Neural progenitor cell (in vitro differentiated cells): ENCODE measurements at regions not wholly inside any gene's neighbourhood (a gene's known extent, or its start where the extent isn't known, plus 50 kb on each side); places are given as distances from the start of the nearest gene placed in this dataset.

Experiments
- DNase-seq: peaks from one replicate; pipeline ENCODE4 v3.0.0-alpha.2; 2016; ENCODE audit warnings: low spot score
- H2AFZ ChIP-seq: fragments of 200-600 bp; sonication (generic); replicated peaks from 2 replicates; pipeline ENCODE4 v1.6.1; 2016; ENCODE audit warnings: antibody characterized with exemption
- H3F3A ChIP-seq: fragments of 200-600 bp; sonication (generic); 2 replicates; pipeline ENCODE4 v1.6.1; 2016; ENCODE audit warnings: antibody characterized with exemption, low read depth
- H3K27ac ChIP-seq: fragments of 200-600 bp; sonication (generic); 2 replicates; pipeline ENCODE4 v1.5.1; 2016; ENCODE audit warnings: mild to moderate bottlenecking
- H3K27me3 ChIP-seq: fragments of 200-600 bp; sonication (generic); 2 replicates; pipeline ENCODE4 v1.6.1; 2016; ENCODE audit warnings: mild to moderate bottlenecking, moderate library complexity
- H3K36me3 ChIP-seq: fragments of 200-600 bp; sonication (generic); 2 replicates; pipeline ENCODE4 v1.5.1; 2016
- H3K4me1 ChIP-seq: fragments of 200-600 bp; sonication (generic); 2 replicates; pipeline ENCODE4 v1.6.1; 2016; ENCODE audit warnings: mixed run types
- H3K4me2 ChIP-seq: fragments of 200-600 bp; sonication (generic); 2 replicates; pipeline ENCODE4 v1.6.1; 2016
- H3K4me3 ChIP-seq: fragments of 200-600 bp; sonication (generic); 2 replicates; pipeline ENCODE4 v1.5.1; 2016
- H3K79me2 ChIP-seq: fragments of 200-600 bp; sonication (generic); 2 replicates; pipeline ENCODE4 v1.6.1; 2016; ENCODE audit warnings: low read depth
- H3K9ac ChIP-seq: fragments of 200-600 bp; sonication (generic); 2 replicates; pipeline ENCODE4 v1.6.1; 2016
- H3K9me3 ChIP-seq: fragments of 200-600 bp; sonication (generic); 2 replicates; pipeline ENCODE4 v1.5.1; 2016; ENCODE audit warnings: low read depth
- H4K20me1 ChIP-seq: fragments of 200-600 bp; sonication (generic); 2 replicates; pipeline ENCODE4 v1.6.1; 2016; ENCODE audit warnings: low read depth
- H3K27ac Mint-ChIP-seq: 3 replicates; pipeline ENCODE4 v1.8.0; 2021; ENCODE audit warnings: mixed read lengths
- H3K27me3 Mint-ChIP-seq: 2 replicates; pipeline ENCODE4 v1.8.0; 2022; ENCODE audit warnings: low read depth, mild to moderate bottlenecking, inconsistent platforms, moderate library complexity, mixed read lengths; ENCODE audit not compliant: insufficient read depth
- H3K36me3 Mint-ChIP-seq: 3 replicates; pipeline ENCODE4 v1.8.0; 2021; ENCODE audit warnings: mixed read lengths
- H3K4me1 Mint-ChIP-seq: 3 replicates; pipeline ENCODE4 v1.8.0; 2021; ENCODE audit warnings: mixed read lengths
- H3K4me3 Mint-ChIP-seq: 3 replicates; pipeline ENCODE4 v1.8.0; 2021; ENCODE audit warnings: mild to moderate bottlenecking, moderate library complexity, mixed read lengths
- H3K9me3 Mint-ChIP-seq: 3 replicates; pipeline ENCODE4 v1.8.0; 2020; ENCODE audit warnings: mixed read lengths
- CTCF ChIP-seq: fragments of 200-600 bp; sonication (generic); IDR thresholded peaks from 2 replicates; pipeline ENCODE4 v1.5.1; 2017; ENCODE audit warnings: antibody characterized with exemption, mild to moderate bottlenecking
- EZH2 ChIP-seq: fragments of 200-600 bp; sonication (generic); IDR thresholded peaks from 2 replicates; pipeline ENCODE4 v1.6.1; 2017; ENCODE audit warnings: antibody characterized with exemption, mild to moderate bottlenecking, moderate library complexity
- EZH2phosphoT487 ChIP-seq: fragments of 200-600 bp; sonication (generic); IDR thresholded peaks from 2 replicates; pipeline ENCODE4 v1.6.1; 2017; ENCODE audit warnings: antibody characterized with exemption

GRCh38 chr15:56816781-56817180 is 83.5 kb upstream of the ZNF280D start:
- TF ChIP-seq EZH2 (no peak), CTCF (no peak), EZH2phosphoT487 (no peak)
- H3K27me3 Mint-ChIP-seq = no peaks in the 10 kb centered on the region
- no peak overlapping the region for H3K27ac Mint-ChIP-seq
- no peak overlapping the region for H3K4me3 Mint-ChIP-seq
- H3K9ac ChIP-seq = no peak overlapping the region
- H3K27me3 ChIP-seq = no peaks in the 10 kb centered on the region
- H3K79me2 ChIP-seq = no peaks in the 10 kb centered on the region
- peaks cover 25% of the 10 kb centered on the region for H3K4me1 Mint-ChIP-seq
- no peaks in the 10 kb centered on the region for H3K36me3 Mint-ChIP-seq
- no peaks in the 10 kb centered on the region for H3F3A ChIP-seq
- H3K4me3 ChIP-seq = no peak overlapping the region
- no peak overlapping the region for H2AFZ ChIP-seq
- H3K9me3 ChIP-seq = no peaks in the 10 kb centered on the region
- no peak overlapping the region for H3K27ac ChIP-seq
- no peaks in the 10 kb centered on the region for H3K9me3 Mint-ChIP-seq
- H3K4me1 ChIP-seq = peaks cover 7% of the 10 kb centered on the region
- no peaks in the 10 kb centered on the region for H3K36me3 ChIP-seq
- no peak for DNase-seq
- H3K4me2 ChIP-seq = no peak overlapping the region
- no peaks in the 10 kb centered on the region for H4K20me1 ChIP-seq

- Histone ChIP-seq H3K4me1 (peaks cover 7% of the 10 kb centered on the region), H3K27me3 (no peaks in the 10 kb centered on the region), H3K4me2 (no peak overlapping the region), H2AFZ (no peak overlapping the region), H3K79me2 (no peaks in the 10 kb centered on the region), H4K20me1 (no peaks in the 10 kb centered on the region), H3K27ac (no peak overlapping the region), H3K36me3 (no peaks in the 10 kb centered on the region), H3K9ac (no peak overlapping the region), H3K9me3 (no peaks in the 10 kb centered on the region), H3K4me3 (no peak overlapping the region), H3F3A (no peaks in the 10 kb centered on the region)
- Mint-ChIP-seq H3K36me3 (no peaks in the 10 kb centered on the region), H3K27me3 (no peaks in the 10 kb centered on the region), H3K27ac (no peak overlapping the region), H3K4me1 (peaks cover 26% of the 10 kb centered on the region), H3K4me3 (no peak overlapping the region), H3K9me3 (no peaks in the 10 kb centered on the region)
- TF ChIP-seq EZH2 (no peak), CTCF (no peak), EZH2phosphoT487 (no peak)
- no peak for DNase-seq
Observed at GRCh38 chr15:56815247-56815646, 81.9 kb upstream of the ZNF280D start.

- H3K9me3 Mint-ChIP-seq = peaks cover 3% of the 10 kb centered on the region
- Histone ChIP-seq H2AFZ (no peak overlapping the region), H3F3A (no peaks in the 10 kb centered on the region), H3K27ac (no peak overlapping the region), H3K9ac (no peak overlapping the region), H3K27me3 (no peaks in the 10 kb centered on the region), H3K4me1 (peaks cover 7% of the 10 kb centered on the region), H3K9me3 (no peaks in the 10 kb centered on the region), H3K4me3 (no peak overlapping the region), H4K20me1 (no peaks in the 10 kb centered on the region), H3K4me2 (no peak overlapping the region), H3K79me2 (no peaks in the 10 kb centered on the region), H3K36me3 (no peaks in the 10 kb centered on the region)
- no peaks in the 10 kb centered on the region for H3K36me3 Mint-ChIP-seq
- peaks cover 26% of the 10 kb centered on the region for H3K4me1 Mint-ChIP-seq
- no peak overlapping the region for H3K4me3 Mint-ChIP-seq
- no peaks in the 10 kb centered on the region for H3K27me3 Mint-ChIP-seq
- DNase-seq = no peak
- TF ChIP-seq EZH2 (no peak), EZH2phosphoT487 (no peak), CTCF (no peak)
- H3K27ac Mint-ChIP-seq = no peak overlapping the region
Observed at GRCh38 chr15:56814429-56814828, 81.1 kb upstream of the ZNF280D start.

- no peaks in the 10 kb centered on the region for H3K79me2 ChIP-seq
- H3K36me3 ChIP-seq = no peaks in the 10 kb centered on the region
- H3K4me3 ChIP-seq = no peak overlapping the region
- H3F3A ChIP-seq = no peaks in the 10 kb centered on the region
- peaks cover 26% of the 10 kb centered on the region for H3K4me1 Mint-ChIP-seq
- H3K27ac ChIP-seq = no peak overlapping the region
- H3K4me2 ChIP-seq = no peak overlapping the region
- H3K9me3 Mint-ChIP-seq = peaks cover 6% of the 10 kb centered on the region
- no peaks in the 10 kb centered on the region for H3K27me3 Mint-ChIP-seq
- no peaks in the 10 kb centered on the region for H3K9me3 ChIP-seq
- peaks cover 7% of the 10 kb centered on the region for H3K4me1 ChIP-seq
- TF ChIP-seq EZH2 (no peak), CTCF (no peak), EZH2phosphoT487 (no peak)
- DNase-seq = no peak
- H3K36me3 Mint-ChIP-seq = no peaks in the 10 kb centered on the region
- no peak overlapping the region for H2AFZ ChIP-seq
- no peaks in the 10 kb centered on the region for H4K20me1 ChIP-seq
- no peak overlapping the region for H3K4me3 Mint-ChIP-seq
- no peak overlapping the region for H3K27ac Mint-ChIP-seq
- H3K27me3 ChIP-seq = no peaks in the 10 kb centered on the region
- no peak overlapping the region for H3K9ac ChIP-seq
Observed at GRCh38 chr15:56813995-56814394, 80.7 kb upstream of the ZNF280D start.
